Chondrocyte (in vitro differentiated cells): ENCODE measurements at regions not wholly inside any gene's neighbourhood (a gene's known extent, or its start where the extent isn't known, plus 50 kb on each side); places are given as distances from the start of the nearest gene placed in this dataset.

ENCODE experiments used
- DNase-seq: peaks from one replicate; pipeline ENCODE4 v3.0.0; 2021; ENCODE audit warnings: mixed read lengths, low spot score
- H3K27ac Mint-ChIP-seq: one replicate; pipeline ENCODE4 v1.8.0; 2021; ENCODE audit warnings: mild to moderate bottlenecking, moderate library complexity, mixed read lengths; ENCODE audit not compliant: unreplicated experiment
- H3K27me3 Mint-ChIP-seq: 2 replicates; pipeline ENCODE4 v1.8.0; 2021; ENCODE audit warnings: low read depth, mixed read lengths
- H3K36me3 Mint-ChIP-seq: 2 replicates; pipeline ENCODE4 v1.8.0; 2021; ENCODE audit warnings: low read depth, mixed read lengths
- H3K4me1 Mint-ChIP-seq: 2 replicates; pipeline ENCODE4 v1.8.0; 2021; ENCODE audit warnings: low read depth, mild to moderate bottlenecking, mixed read lengths
- H3K4me3 Mint-ChIP-seq: one replicate; pipeline ENCODE4 v1.8.0; 2021; ENCODE audit warnings: mild to moderate bottlenecking, moderate library complexity, mixed read lengths; ENCODE audit not compliant: unreplicated experiment
- H3K9me3 Mint-ChIP-seq: 2 replicates; pipeline ENCODE4 v1.8.0; 2021; ENCODE audit warnings: low read depth, mixed read lengths
- CTCF ChIP-seq: fragments of 200-600 bp; sonication (generic); IDR thresholded peaks from 2 replicates; pipeline ENCODE4 v1.5.0; 2021; ENCODE audit warnings: antibody characterized with exemption, mild to moderate bottlenecking, moderate library complexity

GRCh38 chr4:161206528-161207080 is 957.2 kb downstream of the FSTL5 start:
- H3K4me1 Mint-ChIP-seq = no peaks in the 10 kb centered on the region
- peaks cover 6% of the 10 kb centered on the region for H3K9me3 Mint-ChIP-seq
- no peak overlapping the region for H3K4me3 Mint-ChIP-seq
- TF ChIP-seq CTCF = no peak
- no peaks in the 10 kb centered on the region for H3K36me3 Mint-ChIP-seq
- H3K27me3 Mint-ChIP-seq = no peaks in the 10 kb centered on the region
- no peak for DNase-seq
- no peak overlapping the region for H3K27ac Mint-ChIP-seq

GRCh38 chr4:161203865-161204264 is 959.9 kb downstream of the FSTL5 start:
- no peak for TF ChIP-seq CTCF
- no peak overlapping the region for H3K4me3 Mint-ChIP-seq
- no peaks in the 10 kb centered on the region for H3K36me3 Mint-ChIP-seq

GRCh38 chr4:161197912-161198311 is 965.9 kb downstream of the FSTL5 start:
- no peak for DNase-seq
- H3K27ac Mint-ChIP-seq = no peak overlapping the region
- no peaks in the 10 kb centered on the region for H3K36me3 Mint-ChIP-seq
- no peak overlapping the region for H3K4me3 Mint-ChIP-seq
- H3K4me1 Mint-ChIP-seq = no peaks in the 10 kb centered on the region
- peaks cover 2% of the 10 kb centered on the region for H3K27me3 Mint-ChIP-seq
- no peak for TF ChIP-seq CTCF
- H3K9me3 Mint-ChIP-seq = no peaks in the 10 kb centered on the region

More at GRCh38 chr4:161203865-161204264, 959.9 kb downstream of the FSTL5 start:
- DNase-seq = no peak
- Mint-ChIP-seq H3K9me3 (no peaks in the 10 kb centered on the region), H3K27me3 (no peaks in the 10 kb centered on the region), H3K27ac (no peak overlapping the region), H3K4me1 (no peaks in the 10 kb centered on the region)

GRCh38 chr4:161197474-161197873 is 966.3 kb downstream of the FSTL5 start:
- Mint-ChIP-seq H3K36me3 (no peaks in the 10 kb centered on the region), H3K27ac (no peak overlapping the region), H3K4me3 (no peak overlapping the region), H3K9me3 (no peaks in the 10 kb centered on the region), H3K27me3 (peaks cover 2% of the 10 kb centered on the region), H3K4me1 (no peaks in the 10 kb centered on the region)
- DNase-seq = no peak
- TF ChIP-seq CTCF = no peak

DNA sequence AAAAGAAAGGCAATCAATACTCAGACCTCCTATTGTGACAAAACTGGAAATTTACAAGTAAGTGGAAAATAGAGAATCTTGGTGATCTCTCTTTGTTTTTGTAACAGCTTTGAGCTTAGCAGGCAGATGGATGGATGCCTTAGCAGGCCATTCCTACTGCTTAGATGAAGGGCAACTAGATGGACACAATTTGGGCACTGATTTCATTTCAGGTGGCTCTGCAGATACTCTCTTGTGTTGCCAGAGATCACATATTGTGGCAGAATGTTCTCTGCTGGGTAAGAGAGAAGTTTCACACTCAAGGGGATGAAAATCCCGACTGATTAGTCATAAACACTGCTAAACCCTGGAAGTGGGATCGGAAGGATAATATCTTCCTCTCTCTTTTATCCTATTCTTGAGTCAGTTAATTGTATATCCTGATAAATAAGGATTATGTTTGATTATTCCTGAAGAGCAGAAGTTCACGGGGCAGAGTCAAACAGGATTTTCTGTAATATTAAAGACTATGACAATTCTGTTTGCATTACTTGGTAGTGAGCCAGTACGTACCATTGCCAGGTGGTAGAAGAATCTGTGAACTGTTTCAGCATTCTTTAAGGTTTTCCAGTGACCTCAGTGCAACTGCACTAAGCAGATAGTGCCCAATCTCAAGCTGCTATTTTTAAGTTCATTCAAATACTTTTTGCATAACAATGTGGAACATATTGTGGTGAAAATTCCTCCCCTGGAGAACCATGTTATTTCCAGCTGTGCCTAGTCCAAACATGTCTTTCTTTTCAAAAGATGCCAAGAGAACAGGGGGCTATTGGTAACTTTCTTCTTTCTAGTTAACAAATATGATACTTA is 974.3 kb downstream of the FSTL5 start:
- no peak overlapping the region for H3K27ac Mint-ChIP-seq
- no peak for DNase-seq
- TF ChIP-seq CTCF = no peak
- H3K4me3 Mint-ChIP-seq = no peak overlapping the region
- H3K27me3 Mint-ChIP-seq = peaks cover 3% of the 10 kb centered on the region
- H3K36me3 Mint-ChIP-seq = no peaks in the 10 kb centered on the region
- no peaks in the 10 kb centered on the region for H3K9me3 Mint-ChIP-seq
- H3K4me1 Mint-ChIP-seq = peaks cover 16% of the 10 kb centered on the region
